ENCODE measurements at regions not wholly inside any gene's neighbourhood (a gene's known extent, or its start where the extent isn't known, plus 50 kb on each side); places are given as distances from the start of the nearest gene placed in this dataset.
A peak's percentile ranks its signal among the peaks of the same experiment; 100 is the strongest.

DNA sequence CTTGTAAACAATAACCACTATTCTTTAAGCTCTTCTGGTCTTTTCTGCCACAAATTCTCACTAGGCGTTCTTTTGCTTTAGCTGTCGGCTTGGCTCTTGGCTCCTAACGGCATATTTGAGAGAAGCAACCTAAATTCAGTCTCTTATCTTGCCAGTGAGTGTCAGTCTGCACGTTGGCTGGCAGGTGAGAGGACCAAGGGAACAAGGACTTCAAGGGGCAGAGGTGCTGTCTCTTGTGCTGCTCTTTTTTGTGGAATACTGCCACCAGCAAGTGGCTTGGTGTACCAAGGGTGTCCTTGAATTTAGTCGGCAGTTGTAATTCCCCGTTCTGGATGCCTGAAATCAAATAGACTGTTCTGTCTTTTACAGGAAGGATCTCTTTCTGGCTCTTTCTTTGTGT is 77.8 kb upstream of the SLC4A4 start:
- TF ChIP-seq ZNF219 (CRISPR knock-in tag; IDR thresholded peaks at IDR 0.05; ENCODE audit: borderline replicate concordance), result no peak
- no peak for TF ChIP-seq ZNF121 (CRISPR knock-in tag; IDR thresholded peaks at IDR 0.05)
- TF ChIP-seq, protein P1, sequence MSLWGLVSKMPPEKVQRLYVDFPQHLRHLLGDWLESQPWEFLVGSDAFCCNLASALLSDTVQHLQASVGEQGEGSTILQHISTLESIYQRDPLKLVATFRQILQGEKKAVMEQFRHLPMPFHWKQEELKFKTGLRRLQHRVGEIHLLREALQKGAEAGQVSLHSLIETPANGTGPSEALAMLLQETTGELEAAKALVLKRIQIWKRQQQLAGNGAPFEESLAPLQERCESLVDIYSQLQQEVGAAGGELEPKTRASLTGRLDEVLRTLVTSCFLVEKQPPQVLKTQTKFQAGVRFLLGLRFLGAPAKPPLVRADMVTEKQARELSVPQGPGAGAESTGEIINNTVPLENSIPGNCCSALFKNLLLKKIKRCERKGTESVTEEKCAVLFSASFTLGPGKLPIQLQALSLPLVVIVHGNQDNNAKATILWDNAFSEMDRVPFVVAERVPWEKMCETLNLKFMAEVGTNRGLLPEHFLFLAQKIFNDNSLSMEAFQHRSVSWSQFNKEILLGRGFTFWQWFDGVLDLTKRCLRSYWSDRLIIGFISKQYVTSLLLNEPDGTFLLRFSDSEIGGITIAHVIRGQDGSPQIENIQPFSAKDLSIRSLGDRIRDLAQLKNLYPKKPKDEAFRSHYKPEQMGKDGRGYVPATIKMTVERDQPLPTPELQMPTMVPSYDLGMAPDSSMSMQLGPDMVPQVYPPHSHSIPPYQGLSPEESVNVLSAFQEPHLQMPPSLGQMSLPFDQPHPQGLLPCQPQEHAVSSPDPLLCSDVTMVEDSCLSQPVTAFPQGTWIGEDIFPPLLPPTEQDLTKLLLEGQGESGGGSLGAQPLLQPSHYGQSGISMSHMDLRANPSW (CRISPR knock-in tag; conservative IDR thresholded peaks at IDR 0.05; ENCODE audit: low read depth), result no peak
- Mint-ChIP-seq H3K27ac (0 out of 2 replicates have a peak overlapping the region, but pooled peaks have one; percentile 10), H3K27me3 (ENCODE audit: low read depth) (no peaks in the 10 kb centered on the region), H3K36me3 (no peaks in the 10 kb centered on the region), H3K4me1 (peaks cover 14% of the 10 kb centered on the region), H3K4me3 (no peak overlapping the region), H3K9me3 (no peaks in the 10 kb centered on the region)
- DNase-seq (ENCODE audit: low spot score) (no peak), ATAC-seq (no peak)
- ChIA-PET CTCF (no interaction called here), POLR2A (no interaction called here)

DNA sequence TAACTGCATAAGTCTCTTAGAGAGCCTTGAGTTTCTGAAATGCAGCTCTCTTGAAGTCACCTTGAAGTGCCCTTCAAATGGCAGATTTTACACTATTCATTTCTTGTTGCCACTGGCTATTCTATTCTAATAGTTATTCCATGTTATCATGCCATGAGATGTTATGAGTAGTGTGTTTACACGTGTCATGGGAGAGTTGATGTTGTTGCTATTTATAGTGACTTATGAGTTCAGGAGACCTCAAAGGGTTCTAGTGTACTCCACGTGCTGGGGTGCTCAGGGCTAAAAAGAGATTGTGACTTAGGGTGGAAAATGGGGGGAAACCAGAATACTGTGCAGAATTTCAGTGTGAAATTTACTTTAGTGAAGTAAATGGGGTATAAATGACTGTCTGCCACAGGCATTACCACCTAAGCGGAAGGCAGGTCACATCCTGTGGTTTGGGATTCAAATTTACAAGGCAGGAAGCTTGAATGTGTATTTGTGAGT is 77.1 kb upstream of the SLC4A4 start:
- Mint-ChIP-seq H3K4me1 (peaks cover 14% of the 10 kb centered on the region), H3K36me3 (no peaks in the 10 kb centered on the region), H3K27ac (peak overlapping the region; percentile 10; the same call in 1 of the 2 replicates), H3K9me3 (no peaks in the 10 kb centered on the region), H3K27me3 (ENCODE audit: low read depth) (no peaks in the 10 kb centered on the region), H3K4me3 (no peak overlapping the region)
- CTCF ChIA-PET, result interaction anchor here (0.5 kb wide), 1 partner anchor 595 kb away, joined by 3 read pairs; no protein-coding TSS in a partner anchor
- ATAC-seq, result no peak
- no peak for DNase-seq (ENCODE audit: low spot score)
- POLR2A ChIA-PET, result no interaction called here
- no peak for TF ChIP-seq GABPB1 (CRISPR knock-in tag; IDR thresholded peaks at IDR 0.05)
- TF ChIP-seq ATF3 (CRISPR knock-in tag; conservative IDR thresholded peaks at IDR 0.05), result no peak
- TF ChIP-seq, protein P2, sequence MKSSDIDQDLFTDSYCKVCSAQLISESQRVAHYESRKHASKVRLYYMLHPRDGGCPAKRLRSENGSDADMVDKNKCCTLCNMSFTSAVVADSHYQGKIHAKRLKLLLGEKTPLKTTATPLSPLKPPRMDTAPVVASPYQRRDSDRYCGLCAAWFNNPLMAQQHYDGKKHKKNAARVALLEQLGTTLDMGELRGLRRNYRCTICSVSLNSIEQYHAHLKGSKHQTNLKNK (CRISPR knock-in tag; IDR thresholded peaks at IDR 0.05), result no peak
- TF ChIP-seq, protein P1 (CRISPR knock-in tag; conservative IDR thresholded peaks at IDR 0.05; ENCODE audit: low read depth), result no peak
- TF ChIP-seq FOXK1 (CRISPR knock-in tag; IDR thresholded peaks at IDR 0.05), result no peak
- TF ChIP-seq, protein P3, sequence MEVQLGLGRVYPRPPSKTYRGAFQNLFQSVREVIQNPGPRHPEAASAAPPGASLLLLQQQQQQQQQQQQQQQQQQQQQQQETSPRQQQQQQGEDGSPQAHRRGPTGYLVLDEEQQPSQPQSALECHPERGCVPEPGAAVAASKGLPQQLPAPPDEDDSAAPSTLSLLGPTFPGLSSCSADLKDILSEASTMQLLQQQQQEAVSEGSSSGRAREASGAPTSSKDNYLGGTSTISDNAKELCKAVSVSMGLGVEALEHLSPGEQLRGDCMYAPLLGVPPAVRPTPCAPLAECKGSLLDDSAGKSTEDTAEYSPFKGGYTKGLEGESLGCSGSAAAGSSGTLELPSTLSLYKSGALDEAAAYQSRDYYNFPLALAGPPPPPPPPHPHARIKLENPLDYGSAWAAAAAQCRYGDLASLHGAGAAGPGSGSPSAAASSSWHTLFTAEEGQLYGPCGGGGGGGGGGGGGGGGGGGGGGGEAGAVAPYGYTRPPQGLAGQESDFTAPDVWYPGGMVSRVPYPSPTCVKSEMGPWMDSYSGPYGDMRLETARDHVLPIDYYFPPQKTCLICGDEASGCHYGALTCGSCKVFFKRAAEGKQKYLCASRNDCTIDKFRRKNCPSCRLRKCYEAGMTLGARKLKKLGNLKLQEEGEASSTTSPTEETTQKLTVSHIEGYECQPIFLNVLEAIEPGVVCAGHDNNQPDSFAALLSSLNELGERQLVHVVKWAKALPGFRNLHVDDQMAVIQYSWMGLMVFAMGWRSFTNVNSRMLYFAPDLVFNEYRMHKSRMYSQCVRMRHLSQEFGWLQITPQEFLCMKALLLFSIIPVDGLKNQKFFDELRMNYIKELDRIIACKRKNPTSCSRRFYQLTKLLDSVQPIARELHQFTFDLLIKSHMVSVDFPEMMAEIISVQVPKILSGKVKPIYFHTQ (CRISPR knock-in tag; IDR thresholded peaks at IDR 0.05), result no peak
- no peak for TF ChIP-seq ATF1 (CRISPR knock-in tag; IDR thresholded peaks at IDR 0.05)
- TF ChIP-seq CBFB (CRISPR knock-in tag; IDR thresholded peaks at IDR 0.05; ENCODE audit: low read depth), result no peak
- no peak for TF ChIP-seq FOXP1 (CRISPR knock-in tag; IDR thresholded peaks at IDR 0.05; ENCODE audit: borderline replicate concordance)
- no peak for TF ChIP-seq ZBTB21 (CRISPR knock-in tag; IDR thresholded peaks at IDR 0.05; ENCODE audit: borderline replicate concordance)
- TF ChIP-seq, protein P4, sequence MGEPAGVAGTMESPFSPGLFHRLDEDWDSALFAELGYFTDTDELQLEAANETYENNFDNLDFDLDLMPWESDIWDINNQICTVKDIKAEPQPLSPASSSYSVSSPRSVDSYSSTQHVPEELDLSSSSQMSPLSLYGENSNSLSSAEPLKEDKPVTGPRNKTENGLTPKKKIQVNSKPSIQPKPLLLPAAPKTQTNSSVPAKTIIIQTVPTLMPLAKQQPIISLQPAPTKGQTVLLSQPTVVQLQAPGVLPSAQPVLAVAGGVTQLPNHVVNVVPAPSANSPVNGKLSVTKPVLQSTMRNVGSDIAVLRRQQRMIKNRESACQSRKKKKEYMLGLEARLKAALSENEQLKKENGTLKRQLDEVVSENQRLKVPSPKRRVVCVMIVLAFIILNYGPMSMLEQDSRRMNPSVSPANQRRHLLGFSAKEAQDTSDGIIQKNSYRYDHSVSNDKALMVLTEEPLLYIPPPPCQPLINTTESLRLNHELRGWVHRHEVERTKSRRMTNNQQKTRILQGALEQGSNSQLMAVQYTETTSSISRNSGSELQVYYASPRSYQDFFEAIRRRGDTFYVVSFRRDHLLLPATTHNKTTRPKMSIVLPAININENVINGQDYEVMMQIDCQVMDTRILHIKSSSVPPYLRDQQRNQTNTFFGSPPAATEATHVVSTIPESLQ (CRISPR knock-in tag; IDR thresholded peaks at IDR 0.05), result no peak
- TF ChIP-seq, protein P5, sequence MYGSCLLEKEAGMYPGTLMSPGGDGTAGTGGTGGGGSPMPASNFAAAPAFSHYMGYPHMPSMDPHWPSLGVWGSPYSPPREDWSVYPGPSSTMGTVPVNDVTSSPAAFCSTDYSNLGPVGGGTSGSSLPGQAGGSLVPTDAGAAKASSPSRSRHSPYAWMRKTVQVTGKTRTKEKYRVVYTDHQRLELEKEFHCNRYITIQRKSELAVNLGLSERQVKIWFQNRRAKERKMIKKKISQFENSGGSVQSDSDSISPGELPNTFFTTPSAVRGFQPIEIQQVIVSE (CRISPR knock-in tag; IDR thresholded peaks at IDR 0.05; ENCODE audit: borderline replicate concordance), result no peak
- TF ChIP-seq NR1H2 (CRISPR knock-in tag; IDR thresholded peaks at IDR 0.05), result no peak
- TF ChIP-seq IRF2 (CRISPR knock-in tag; IDR thresholded peaks at IDR 0.05; ENCODE audit: borderline replicate concordance, low read depth), result no peak
- TF ChIP-seq NFATC4 (CRISPR knock-in tag; IDR thresholded peaks at IDR 0.05), result no peak
- no peak for TF ChIP-seq FOXJ3 (CRISPR knock-in tag; IDR thresholded peaks at IDR 0.05; ENCODE audit: borderline replicate concordance)
- no peak for TF ChIP-seq NFE2L1 (CRISPR knock-in tag; IDR thresholded peaks at IDR 0.05)
